ENCODE measurements at regions not wholly inside any gene's neighbourhood (a gene's known extent, or its start where the extent isn't known, plus 50 kb on each side); places are given as distances from the start of the nearest gene placed in this dataset.

DNA sequence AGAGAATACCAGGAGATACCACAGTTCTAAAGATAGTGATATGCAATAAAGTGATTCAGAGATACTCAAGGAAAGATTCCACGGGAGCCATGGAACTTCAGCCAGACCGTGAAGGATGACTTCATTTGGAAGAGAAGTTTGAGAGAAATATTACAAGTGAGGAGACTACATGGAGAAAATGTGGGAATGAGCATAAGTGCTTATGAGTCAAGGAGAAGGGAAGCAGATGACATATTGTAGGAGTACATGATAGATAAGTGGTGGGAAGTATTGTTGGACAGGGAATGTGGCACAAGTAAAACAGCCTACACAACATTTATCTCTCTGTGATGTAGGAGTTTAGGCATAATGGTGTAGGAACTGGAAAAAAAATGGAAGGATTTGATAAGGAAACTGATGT is 122.1 kb upstream of the FBXL17 start:
- TF ChIP-seq CREB1 (CRISPR knock-in tag; IDR thresholded peaks at IDR 0.05; ENCODE audit: low read depth) (no peak), CTCF (conservative IDR thresholded peaks at IDR 0.05; ENCODE audit: low read depth in 2 of 2) (no peak), EZH2 (IDR thresholded peaks at IDR 0.05; ENCODE audit: low read depth, unreplicated experiment) (no peak), REST (IDR thresholded peaks at IDR 0.05; ENCODE audit: unreplicated experiment) (no peak), ZNF331 (CRISPR knock-in tag; IDR thresholded peaks at IDR 0.05; ENCODE audit: low read depth) (no peak), EZH2phosphoT487 (IDR thresholded peaks at IDR 0.05; ENCODE audit: unreplicated experiment) (no peak)

Measured in GM23338 (cell line).